KG1 (cell line): ENCODE measurements at regions not wholly inside any gene's neighbourhood (a gene's known extent, or its start where the extent isn't known, plus 50 kb on each side); places are given as distances from the start of the nearest gene placed in this dataset.
"Not testable (repeated sequence)": the region's sequence is repeated elsewhere in the genome, so short reads cannot be mapped to it uniquely, and the experiment has no call there.

Experiments
- DNase-seq: peaks from one replicate; lab custom pipeline; 2025; lab: John Stamatoyannopoulos, UW

DNA sequence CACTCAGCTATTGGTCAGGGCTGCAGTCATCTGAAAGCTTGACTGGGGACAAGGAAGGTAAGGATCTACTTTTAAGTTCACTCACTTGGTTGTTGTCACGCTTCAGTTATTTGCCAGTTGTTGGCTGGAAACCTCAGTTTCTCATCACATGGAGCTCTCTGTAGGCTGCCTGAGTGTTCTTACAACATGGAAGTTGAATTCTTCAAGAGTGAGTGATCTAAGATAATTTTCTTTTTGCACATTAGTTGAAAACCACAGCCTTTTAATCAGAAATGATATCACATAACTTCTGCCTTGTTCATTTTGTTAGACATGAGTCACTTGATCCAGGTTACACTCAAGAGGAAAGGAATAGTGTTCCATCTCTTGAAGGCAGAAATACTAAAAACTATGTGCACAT is 552.7 kb downstream of the RAPGEF2 start:
- no peak for DNase-seq

DNA sequence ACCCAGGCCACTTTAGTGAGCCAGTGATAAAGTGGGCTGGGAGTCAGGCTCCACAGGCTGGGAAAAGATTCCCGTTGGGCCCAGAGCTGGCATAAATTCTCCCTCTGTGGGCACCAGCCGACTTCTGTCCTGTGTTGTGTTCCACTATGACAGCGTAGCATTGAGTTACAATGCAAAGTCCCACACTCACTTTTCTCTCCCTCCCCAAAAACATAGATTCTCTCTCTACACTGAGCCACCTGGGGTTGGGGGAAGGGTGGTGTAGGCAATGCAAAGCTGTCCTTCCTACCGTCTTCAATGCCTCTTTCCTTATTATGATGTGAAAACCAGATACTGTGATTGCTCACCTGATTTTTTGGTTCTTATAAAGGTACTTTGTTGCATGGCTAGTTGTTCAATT is 566.2 kb downstream of the RAPGEF2 start:
- no peak for DNase-seq

DNA sequence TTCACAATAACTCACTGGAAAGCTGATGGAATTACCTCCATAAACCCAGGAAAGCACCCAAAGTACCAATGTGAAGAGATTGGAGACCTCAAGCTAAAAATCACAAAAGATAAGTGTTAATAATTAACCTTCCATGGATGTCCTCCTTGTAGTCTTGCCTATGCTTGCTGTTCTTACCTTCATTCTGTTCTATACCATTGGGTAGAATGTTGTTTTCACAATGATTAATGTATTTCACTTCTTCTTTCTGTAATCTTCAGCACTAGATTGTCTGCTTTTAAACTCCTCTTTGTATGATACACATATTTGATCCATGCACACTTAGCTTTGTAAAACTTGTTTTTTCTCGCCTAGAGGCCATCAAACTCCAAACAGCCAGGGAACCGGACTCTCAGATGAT is 570.3 kb downstream of the RAPGEF2 start:
- no peak for DNase-seq

DNA sequence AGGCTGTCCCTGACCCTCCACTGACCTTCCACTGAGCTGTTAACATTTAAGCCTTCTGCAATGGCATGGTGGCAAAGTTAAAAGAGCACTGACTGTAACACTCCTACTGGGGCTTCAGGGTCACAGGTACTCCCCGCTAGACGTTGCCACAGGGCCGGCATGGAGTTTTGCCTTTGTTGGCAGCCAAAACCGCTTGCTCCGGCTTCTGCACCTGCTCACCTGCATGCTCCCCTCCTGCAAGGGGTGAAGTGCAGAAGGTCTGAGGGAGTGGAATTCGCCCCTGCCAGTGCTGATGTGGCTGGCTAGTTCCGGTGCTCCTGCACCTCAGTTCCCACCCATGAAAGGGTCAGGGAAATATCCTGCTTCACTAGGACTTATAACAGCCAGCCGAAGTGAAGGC is 571.4 kb downstream of the RAPGEF2 start:
- DNase-seq = no peak

DNA sequence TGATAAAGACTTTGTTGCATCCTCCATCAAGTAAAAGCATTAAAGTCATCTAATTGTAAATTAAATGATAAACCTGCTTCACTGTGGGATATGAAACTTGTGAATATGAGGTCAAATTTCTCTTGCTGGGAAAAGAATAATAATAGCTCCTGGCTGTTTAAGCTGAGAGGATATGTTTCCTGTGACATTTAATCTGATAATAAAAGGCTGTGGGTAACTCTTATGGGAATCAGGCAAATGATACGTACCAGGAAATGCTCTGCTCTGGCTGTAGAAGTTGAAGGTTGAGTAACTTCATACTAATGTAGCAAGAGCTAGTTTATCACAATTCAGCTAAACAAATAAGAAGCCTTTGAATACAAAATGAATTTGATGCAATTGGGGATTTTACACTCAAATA is 574.6 kb downstream of the RAPGEF2 start:
- no peak for DNase-seq

GRCh38 chr4:159682996-159683395 is 580.1 kb downstream of the RAPGEF2 start:
- DNase-seq = no peak

GRCh38 chr4:159684061-159684460 is 581.2 kb downstream of the RAPGEF2 start:
- DNase-seq = no peak

GRCh38 chr4:159685340-159686092 is 582.6 kb downstream of the RAPGEF2 start:
- no peak for DNase-seq

DNA sequence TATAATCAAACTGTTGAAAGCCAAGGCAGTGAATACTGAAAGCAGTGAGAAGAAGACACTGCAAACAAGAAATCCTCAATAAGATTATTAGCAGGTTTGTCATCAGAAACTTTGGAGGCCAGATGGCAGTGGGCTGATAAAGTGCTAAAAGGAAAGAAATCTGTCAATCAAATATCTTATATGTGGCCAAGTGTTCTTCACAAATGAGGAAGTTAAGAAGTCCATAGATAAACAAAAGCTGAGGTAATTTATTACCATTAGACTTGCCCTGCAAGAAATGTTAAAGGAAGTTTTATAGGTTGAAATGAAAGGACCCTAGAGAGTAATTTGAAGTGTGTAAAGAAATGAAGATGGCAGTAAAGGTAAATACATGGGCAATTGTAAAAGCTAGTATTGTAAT is 586.6 kb downstream of the RAPGEF2 start:
- no peak for DNase-seq

DNA sequence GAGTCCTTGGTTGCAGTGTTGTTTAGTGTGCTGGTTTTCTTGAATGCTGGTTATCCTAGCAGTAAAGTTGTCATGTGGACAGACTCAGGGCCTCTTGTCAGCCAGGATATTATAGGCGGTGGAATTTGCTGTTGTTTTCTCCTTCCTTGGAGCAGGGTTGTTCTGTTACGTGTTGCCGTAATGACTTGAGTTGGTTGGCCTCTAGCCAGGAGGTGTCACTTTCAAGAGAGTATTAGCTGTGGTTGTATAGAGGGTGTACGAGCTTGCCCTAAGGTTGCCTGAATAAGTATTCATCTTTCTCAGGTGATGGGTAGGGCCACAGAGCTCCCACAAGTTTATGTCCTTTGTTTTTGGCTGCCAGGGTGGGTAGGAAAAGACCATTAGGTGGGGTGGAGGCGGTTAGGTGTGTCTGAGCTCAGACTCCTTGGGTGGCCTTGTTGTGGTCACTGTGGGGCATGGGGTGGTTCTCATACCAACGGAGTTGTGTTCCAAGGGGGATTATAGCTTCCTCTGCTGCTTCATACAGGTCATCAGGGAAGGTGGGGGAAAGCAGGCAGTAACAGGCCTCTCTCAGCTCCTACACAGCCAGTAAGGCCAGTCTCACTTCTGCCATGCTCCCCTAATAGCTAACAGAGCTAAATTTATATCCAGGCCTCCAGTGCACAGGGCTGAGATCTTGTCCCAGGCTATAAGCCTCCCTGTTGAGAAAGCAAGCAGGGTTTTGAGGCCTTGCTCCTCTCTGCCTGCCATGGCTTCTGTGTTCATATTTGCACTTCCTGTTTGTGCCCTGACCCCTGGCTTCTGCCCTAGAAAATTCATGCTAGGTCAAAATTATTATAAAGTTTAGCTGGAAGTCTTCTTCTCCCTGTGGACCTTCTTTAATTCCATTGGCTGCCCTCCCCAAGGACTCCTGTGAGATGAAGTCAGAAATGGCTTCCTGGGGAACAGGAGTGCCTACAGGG is 594.7 kb downstream of the RAPGEF2 start:
- DNase-seq = no peak

GRCh38 chr4:159698336-159698735 is 595.5 kb downstream of the RAPGEF2 start:
- DNase-seq = no peak

- DNase-seq = no peak
These were observed 599.3 kb downstream of the RAPGEF2 start for GRCh38 chr4:159702200-159702599.

DNA sequence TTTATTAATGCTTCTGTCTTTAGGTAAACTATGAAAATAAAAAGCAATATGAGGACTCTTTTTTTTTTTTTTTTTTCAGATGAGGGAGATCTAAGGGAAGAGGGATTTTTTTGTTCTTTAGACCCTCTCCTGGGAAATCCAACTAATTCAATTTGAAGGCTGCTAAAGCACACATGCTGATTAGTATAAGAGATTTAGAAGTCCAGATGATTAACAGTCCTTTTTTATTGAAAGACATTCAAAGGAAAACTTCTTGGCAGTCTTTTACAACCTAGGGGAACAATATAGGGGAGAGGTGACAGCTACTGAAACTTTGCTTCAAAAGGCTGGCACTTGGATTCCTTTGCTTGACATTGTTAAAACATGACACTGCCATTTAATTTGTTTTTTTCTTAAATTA is 602.5 kb downstream of the RAPGEF2 start:
- DNase-seq = no peak

GRCh38 chr4:159706704-159707103 is 603.8 kb downstream of the RAPGEF2 start:
- DNase-seq = no peak

DNA sequence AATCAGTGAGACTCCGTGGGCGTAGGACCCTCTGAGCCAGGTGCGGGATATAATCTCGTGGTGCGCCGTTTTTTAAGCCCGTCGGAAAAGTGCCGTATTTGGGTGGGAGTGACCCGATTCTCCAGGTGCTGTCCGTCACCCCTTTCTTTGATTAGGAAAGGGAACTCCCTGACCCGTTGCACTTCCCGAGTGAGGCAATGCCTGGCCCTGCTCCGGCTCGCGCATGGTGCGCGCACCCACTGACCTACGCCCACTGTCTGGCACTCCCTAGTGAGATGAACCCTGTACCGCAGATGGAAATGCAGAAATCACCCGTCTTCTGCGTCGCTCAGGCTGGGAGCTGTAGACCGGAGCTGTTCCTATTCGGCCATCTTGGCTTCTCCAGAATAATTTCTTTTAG is 612.3 kb downstream of the RAPGEF2 start:
- DNase-seq = not testable (repeated sequence)

DNA sequence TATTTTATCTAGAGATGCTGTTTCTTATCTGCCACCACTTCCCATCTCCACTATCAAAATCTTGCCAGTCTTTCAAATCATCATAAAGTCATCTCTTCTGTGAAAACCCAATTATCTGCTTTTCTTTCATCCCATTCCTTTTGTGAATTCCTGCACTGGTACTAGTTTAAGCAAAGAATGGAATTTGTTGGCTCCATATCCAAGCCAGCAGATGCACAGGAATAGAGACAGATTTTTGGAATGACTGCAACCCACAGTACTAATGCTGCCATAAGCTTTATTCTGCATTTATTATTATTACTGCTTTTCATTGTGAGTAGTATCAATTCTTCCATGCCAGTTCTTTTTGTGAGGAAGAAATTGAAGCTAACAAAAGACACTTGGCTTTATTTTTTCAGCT is 616.7 kb downstream of the RAPGEF2 start:
- DNase-seq = no peak

DNA sequence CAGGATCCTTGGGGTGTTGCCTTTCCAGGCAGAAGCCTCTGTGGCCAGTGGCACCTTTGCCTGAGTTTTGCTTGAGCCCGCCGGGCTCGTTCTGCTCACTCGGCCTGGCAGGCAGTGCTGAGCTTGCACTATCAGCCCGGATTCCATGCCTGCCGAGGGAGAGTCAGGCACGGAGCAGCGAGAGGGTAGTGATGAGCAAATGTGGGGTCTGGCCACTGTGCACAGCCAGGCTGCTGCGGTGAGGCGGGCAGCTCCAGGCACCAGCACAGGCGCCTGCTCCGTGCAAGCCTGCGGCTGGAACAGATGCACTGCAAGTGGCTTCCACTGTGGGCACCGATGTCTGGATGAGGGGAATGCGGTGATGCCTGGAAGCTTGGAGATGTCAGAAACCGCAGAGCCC is 619.2 kb downstream of the RAPGEF2 start:
- no peak for DNase-seq

DNA sequence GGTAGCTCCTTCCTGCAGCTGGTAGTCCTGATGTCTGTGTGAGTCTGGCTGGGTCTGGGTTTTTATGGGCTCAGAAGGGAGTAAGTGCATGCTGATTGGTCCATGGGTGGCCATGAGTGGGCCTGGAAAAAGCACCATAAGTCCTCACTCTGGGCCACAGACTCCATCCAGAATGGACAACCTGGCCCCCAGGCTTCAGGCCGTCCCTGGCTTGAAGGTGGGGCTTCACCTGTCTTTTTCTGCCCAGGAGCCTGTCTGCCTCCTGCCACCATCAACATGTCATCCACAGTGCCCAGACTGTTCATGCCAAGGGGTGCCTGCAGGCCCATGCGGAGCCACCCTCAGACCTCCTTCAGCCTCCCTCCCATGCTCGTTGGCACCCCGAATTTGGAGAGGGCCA is 620.0 kb downstream of the RAPGEF2 start:
- DNase-seq = no peak

DNA sequence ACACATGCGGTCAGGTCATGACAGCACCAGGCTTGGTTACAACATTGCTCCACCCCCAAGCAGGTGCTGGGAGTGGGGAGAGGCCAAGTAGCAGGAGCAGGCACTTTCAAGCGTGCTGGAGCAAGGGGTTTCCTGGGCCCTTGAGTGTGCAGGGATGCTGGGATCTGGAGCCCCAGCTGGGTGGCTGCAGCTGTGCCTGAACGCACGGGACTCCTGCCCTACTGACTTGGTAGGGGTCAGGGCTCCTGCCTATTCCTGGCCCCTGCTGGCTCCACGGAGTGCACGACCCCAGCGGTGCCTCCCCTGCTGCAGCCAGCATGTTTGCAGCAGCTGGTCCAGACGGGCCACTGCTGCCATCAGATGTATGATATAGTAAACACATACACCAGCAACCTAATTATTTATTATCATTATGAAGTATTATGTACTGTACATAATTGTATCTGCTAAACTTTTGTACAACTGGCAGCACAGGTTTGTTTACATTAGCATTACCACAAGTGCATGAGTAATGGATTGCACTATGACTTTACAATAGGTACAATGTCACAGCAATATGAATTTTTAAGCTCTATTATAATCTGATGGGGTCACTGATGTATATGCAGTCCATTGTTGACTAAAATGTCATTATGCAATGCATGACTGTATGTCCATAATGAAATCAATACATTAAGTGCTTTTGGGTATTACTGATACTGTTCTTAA is 620.6 kb downstream of the RAPGEF2 start:
- no peak for DNase-seq

DNA sequence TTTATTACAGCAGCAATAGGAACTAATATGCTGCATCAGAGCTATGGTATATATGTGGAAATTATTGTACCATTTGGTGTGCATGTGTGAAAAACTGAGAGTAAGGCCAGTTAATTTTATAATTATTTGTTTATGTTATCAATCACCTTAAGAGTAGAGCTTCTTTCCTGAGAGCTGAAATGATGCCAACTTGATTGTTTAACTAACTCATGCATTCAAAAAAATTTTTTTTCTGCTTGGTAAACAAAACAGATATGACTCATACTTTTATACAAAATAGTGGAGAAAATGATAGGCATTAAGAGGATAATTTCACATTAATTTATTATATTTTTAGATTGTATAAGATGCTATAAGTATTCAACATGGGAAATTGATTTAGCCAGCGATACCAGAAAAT is 622.7 kb downstream of the RAPGEF2 start:
- DNase-seq = no peak

DNA sequence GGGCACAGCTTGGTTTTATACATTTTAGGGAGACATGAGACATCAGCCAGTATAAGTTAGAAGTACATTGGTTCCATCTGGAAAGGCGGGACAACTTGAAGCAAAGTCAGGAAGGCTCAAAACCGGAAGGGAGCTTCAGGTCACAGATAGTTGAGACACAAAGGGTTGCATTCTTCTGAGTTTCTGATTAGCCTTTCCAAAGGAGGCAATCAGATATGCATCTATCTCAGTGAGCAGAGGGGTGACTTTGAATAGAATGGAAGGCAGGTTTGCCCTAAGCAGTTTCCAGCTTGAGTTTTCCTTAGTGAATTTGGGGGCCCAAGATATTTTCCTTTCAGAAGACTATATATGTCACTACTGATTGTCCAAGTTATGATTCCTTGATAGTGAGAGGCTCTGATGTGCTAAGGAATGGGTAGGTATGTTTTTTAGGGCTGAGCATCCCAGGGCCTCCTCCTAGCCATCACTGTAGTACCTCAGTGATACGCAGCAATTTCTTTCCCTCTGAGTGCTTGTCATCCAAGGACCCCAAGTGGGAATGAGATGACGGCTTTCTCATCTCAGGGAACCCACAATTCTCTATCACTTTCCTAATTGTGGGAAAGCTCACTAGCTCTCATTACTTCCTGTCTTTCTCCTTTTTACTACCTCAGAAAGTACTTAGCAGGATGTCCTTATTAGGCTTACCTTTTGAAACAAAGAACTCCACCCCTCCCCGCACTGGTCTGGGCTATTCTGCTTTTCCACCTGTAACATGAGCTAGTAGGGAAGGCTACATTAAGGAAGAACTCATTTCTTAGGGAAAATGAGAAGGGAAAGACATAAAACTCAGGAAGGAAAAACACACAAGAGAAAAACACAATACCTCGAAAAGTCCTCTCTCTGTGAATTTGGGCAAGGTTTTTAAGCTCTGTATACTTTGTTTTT is 632.7 kb downstream of the RAPGEF2 start:
- no peak for DNase-seq

GRCh38 chr4:159736411-159736810 is 633.5 kb downstream of the RAPGEF2 start:
- DNase-seq = no peak
